Endothelial cell of umbilical vein (primary cell): ENCODE measurements at regions not wholly inside any gene's neighbourhood (a gene's known extent, or its start where the extent isn't known, plus 50 kb on each side); places are given as distances from the start of the nearest gene placed in this dataset.

Source experiments
- CTCF ChIP-seq, 2 donors: IDR thresholded peaks; 1 replicate in 1 of 2; 2 replicates in 1 of 2; pipeline ENCODE4 v1.5.1; 2011; ENCODE audit warnings: low read length in 2 of 2, mild to moderate bottlenecking in 2 of 2, moderate library complexity in 2 of 2, control low read depth in 1 of 2, inconsistent platforms in 1 of 2, low read depth in 1 of 2; ENCODE audit not compliant: insufficient read depth in 1 of 2; ENCODE audit errors: extremely low read depth in 1 of 2
- EZH2 ChIP-seq: IDR thresholded peaks from 2 replicates; pipeline ENCODE4 v1.6.1; 2012; ENCODE audit warnings: borderline replicate concordance, low read depth, mild to moderate bottlenecking, moderate library complexity, low read length, inconsistent platforms; ENCODE audit not compliant: severe bottlenecking
- FOS ChIP-seq: IDR thresholded peaks from 2 replicates; pipeline ENCODE4 v1.6.1; 2011; ENCODE audit warnings: mild to moderate bottlenecking, low read length, moderate library complexity, borderline replicate concordance; ENCODE audit not compliant: insufficient read depth
- JUN ChIP-seq: IDR thresholded peaks from 2 replicates; pipeline ENCODE4 v1.6.1; 2011; ENCODE audit warnings: borderline replicate concordance, low read depth; ENCODE audit not compliant: insufficient read length, insufficient read depth
- POLR2A ChIP-seq: IDR thresholded peaks from 2 replicates; pipeline ENCODE4 v1.6.1; 2012; ENCODE audit warnings: low read depth, mild to moderate bottlenecking, control low read depth, low read length
- POLR2AphosphoS5 ChIP-seq: IDR thresholded peaks from 2 replicates; pipeline ENCODE4 v1.6.1; 2012; ENCODE audit warnings: low read depth, mild to moderate bottlenecking, control low read depth, low read length, moderate library complexity; ENCODE audit not compliant: insufficient read depth

- TF ChIP-seq JUN (no peak), FOS (no peak), CTCF (IDR thresholded peaks at IDR 0.05; ENCODE audit: extremely low read depth in 1 of 2, insufficient read depth in 1 of 2, low read depth in 1 of 2, low read length in 2 of 2) (no peak), POLR2A (no peak), POLR2AphosphoS5 (no peak), EZH2 (no peak)
Observed at GRCh38 chr12:70070494-70071007, 172.7 kb upstream of the CNOT2 start.
